HG03439 (cell line): ENCODE measurements at regions not wholly inside any gene's neighbourhood (a gene's known extent, or its start where the extent isn't known, plus 50 kb on each side); places are given as distances from the start of the nearest gene placed in this dataset.

Experiments
- ATAC-seq: cut with Tn5 transposase; IDR thresholded peaks from one replicate; pipeline ENCODE4 v1.9.1; 2021; ENCODE audit warnings: mild to moderate bottlenecking, moderate library complexity; ENCODE audit not compliant: unreplicated experiment

GRCh38 chr6:22668307-22668706 is 98.9 kb downstream of the HDGFL1 start:
- ATAC-seq: no peak

DNA sequence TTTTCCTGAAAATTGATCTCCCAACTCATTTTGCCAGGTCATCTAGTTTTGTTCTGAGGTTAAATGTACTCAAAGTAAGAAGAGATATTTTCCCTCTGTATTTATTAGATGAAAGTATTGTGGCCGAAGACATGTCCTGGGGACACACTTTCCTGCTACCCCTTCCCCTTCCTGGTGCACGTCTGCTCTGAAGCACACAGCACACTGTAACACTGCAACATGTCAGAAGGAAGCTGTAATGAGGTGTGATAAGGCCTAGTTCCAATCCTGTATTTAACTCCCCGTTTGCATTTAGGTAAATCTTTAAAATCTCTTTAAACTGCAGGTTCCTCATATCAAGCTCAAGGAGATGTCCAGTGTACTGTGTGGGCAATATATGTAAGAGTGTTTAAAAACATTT is 99.4 kb downstream of the HDGFL1 start:
- ATAC-seq: no peak

- no peak for ATAC-seq
Observed at GRCh38 chr6:22670605-22671004, 101.2 kb downstream of the HDGFL1 start.

DNA sequence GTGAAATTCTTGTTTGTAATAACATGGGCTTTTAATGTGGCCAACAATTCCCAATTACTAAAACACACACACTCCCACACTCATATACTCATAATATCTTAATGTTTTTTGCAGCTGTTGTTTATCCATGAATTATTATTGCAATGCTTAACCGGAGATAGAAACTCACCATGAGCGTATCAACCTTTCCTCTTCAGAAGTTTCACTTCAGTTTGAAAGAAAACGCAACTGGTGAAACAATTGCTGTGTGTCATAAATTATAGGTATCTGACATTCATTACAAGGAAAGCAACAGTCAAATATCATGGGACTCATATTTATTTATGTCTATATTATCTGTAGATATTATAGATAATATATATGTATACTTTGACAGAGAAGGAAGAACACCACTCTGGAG is 104.1 kb downstream of the HDGFL1 start:
- ATAC-seq: no peak

DNA sequence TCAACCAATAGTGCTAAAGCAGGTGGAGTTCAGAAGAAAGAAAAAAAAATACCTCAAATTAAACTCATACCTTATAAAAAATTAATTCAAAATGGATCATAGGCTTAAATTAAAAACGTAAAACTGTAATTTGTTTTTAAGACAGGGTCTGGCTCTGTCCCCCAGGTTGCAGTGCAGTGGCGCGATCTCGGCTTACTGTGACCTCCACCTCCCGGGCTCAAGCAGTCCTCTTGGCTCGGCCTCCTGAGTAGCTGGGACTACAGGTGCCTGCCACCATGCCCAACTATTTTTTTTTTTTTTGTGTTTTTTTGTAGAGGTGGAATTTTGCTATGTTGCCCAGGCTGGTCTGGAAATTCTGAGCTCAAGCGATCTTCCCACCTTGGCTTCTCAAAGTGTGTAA is 111.6 kb downstream of the HDGFL1 start:
- no peak for ATAC-seq

DNA sequence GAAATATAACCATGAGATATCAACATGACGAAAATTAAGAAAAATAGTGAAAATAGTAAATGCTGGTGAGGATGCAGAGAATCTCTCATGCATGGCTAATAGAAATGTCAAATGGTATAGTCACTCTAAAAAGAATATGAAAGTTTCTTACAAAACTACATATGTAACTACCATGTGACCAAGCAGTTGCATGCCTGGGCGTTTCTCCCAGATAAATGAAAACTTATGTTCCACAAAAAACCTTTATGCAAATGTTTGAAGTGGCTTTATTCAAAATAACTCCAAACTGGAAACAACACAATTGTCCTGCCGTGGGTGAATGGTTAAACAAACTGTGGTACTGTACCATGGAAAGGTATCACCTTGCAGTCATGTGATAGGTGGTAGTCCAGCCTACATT is 112.4 kb downstream of the HDGFL1 start:
- no peak for ATAC-seq

DNA sequence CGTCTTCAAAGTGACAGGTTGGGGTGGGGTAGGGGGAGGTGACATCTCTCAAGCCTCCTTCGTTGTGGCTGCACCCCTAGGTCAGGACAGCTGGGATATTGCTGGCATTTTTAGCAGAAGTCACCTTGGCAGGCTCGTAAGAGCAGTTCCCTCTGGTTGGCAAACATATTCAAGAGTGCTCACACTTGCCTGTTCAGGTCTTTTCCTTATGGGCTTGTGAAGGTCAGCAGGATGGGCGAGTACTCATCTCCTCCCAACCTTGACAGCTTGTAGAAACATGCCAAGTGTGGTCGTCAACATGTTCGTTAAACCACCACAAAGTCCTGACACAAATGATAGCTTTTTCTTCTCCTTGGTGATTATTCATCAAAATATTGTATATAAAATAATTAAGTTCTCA is 113.6 kb downstream of the HDGFL1 start:
- no peak for ATAC-seq

DNA sequence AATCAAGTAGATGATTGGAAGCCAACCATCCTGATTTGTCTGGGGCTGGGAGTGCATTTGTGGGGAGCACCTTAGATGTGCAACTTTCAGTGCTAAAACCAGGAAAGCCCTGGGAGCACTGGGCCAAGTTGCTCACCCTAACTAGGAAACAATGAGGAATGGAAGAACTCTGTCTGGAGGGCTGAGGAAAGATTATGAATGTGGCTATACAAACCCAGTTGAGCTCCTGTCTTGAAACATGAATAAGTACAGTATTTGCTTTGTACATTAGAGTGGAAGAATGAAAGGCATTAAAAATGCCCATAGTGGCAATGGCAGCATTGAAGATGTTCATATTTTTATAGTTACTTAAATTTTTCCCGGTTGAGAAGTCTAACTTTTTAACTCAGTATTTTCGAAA is 121.1 kb downstream of the HDGFL1 start:
- no peak for ATAC-seq

DNA sequence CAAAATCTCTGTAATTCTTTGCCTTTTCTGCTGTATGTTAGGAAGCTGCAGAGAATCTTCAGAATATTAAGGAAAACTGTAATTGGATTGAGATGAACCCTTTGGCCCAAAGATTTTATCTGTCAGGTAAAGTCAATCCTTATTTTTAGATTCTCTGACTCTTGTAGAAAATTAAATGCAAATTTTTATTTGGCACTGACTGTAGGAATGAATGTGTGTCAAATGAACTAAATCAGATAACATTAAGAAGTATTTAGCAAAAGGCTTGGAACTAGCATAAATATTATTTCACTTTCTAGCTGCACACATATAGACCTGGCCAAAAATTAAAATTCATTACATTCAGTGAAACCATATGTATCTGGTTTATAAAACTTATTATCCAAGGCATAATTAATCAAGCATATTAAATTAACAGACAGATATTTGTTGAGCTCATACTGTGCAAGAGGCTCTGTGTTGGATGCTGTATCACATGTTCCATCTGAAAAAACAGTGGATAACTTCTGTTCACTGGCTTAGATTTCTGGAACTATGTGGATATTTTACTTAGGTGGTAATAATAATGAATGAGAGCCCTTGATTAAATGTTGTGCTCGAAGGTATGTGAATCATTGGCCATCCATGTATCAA is 124.8 kb downstream of the HDGFL1 start:
- no peak for ATAC-seq

GRCh38 chr6:22696481-22696880 is 127.1 kb downstream of the HDGFL1 start:
- ATAC-seq: no peak

GRCh38 chr6:22697306-22697705 is 127.9 kb downstream of the HDGFL1 start:
- ATAC-seq: no peak

GRCh38 chr6:22699151-22699550 is 129.8 kb downstream of the HDGFL1 start:
- ATAC-seq: no peak

GRCh38 chr6:22706651-22707050 is 137.3 kb downstream of the HDGFL1 start:
- no peak for ATAC-seq

DNA sequence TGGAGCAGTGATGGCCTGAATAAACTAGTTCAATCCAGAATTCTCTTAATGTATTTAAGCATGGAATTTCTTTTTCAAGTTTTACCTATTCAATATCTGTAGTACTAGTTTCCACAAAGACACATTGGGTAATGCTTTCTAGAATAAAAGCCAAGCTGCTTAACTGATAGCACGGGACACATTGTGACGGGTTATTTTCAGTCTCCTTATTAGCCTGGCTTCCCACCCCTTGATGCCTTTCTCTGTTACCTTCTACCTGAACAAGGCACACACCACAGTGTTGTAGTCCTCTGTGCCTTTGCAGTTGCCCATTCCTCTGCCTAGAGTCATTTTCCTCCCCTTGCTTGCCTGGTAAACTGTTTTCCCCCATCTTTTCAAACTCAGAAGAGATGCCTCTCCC is 139.1 kb downstream of the HDGFL1 start:
- no peak for ATAC-seq

GRCh38 chr6:22709803-22710202 is 140.4 kb downstream of the HDGFL1 start:
- ATAC-seq: no peak

- ATAC-seq: no peak
Observed at GRCh38 chr6:22716721-22717120, 147.4 kb downstream of the HDGFL1 start.

GRCh38 chr6:22717915-22718314 is 148.5 kb downstream of the HDGFL1 start:
- no peak for ATAC-seq

GRCh38 chr6:22722913-22723312 is 153.5 kb downstream of the HDGFL1 start:
- no peak for ATAC-seq

GRCh38 chr6:22726966-22727365 is 157.6 kb downstream of the HDGFL1 start:
- ATAC-seq: no peak

DNA sequence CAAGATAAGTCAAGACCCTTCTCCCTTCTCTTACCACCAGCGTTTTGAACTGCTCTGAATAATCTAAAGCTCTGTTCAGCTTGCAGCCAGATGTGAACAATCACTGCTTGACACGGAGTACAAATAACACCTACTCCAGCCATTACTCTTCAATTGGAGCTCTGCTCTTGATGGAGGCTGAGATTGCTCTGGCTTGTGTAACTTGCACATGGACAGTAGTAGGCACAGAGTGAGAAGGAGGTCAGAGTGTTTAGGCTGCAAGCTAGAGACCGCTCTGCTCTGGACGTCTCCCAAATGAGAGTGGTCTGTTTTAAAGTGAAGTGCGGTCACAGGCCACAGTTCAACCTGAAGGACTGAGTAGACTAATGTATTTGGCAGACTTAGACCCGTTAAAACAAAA is 158.3 kb downstream of the HDGFL1 start:
- no peak for ATAC-seq

- ATAC-seq: no peak
Observed at GRCh38 chr6:22732176-22732970, 163.0 kb downstream of the HDGFL1 start.

GRCh38 chr6:22736740-22737139 is 167.4 kb downstream of the HDGFL1 start:
- no peak for ATAC-seq

- no peak for ATAC-seq
Observed at GRCh38 chr6:22737331-22737730, 168.0 kb downstream of the HDGFL1 start.
